ENCODE measurements at regions not wholly inside any gene's neighbourhood (a gene's known extent, or its start where the extent isn't known, plus 50 kb on each side); places are given as distances from the start of the nearest gene placed in this dataset.
"Not testable (repeated sequence)": the region's sequence is repeated elsewhere in the genome, so short reads cannot be mapped to it uniquely, and the experiment has no call there.

DNA sequence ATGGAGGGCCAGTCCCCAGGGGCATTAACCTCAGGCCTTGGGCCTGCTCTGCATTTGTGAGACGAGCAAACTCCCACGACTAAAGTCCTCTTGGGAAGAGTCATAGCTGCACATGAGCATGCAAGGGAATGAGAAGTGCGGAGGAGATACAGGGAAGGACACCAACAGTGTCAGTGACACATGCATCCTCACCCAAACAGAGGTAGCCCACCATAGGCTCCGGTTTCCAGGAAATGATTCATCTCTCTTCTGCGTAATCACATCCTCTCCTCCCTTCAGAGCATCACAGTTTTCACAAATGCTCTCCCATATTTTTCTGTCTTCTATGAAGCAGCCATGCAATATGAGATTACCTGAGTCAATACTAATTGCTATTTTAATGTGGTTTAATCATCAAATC, 725.7 kb upstream of the GOT2 start:
- no peak for TF ChIP-seq CTCF (IDR thresholded peaks at IDR 0.05)
- DNase-seq (ENCODE audit: extremely low spot score, unreplicated experiment), result no peak
- no peaks in the 10 kb centered on the region for H3K36me3 Mint-ChIP-seq (ENCODE audit: unreplicated experiment)
- H3K27me3 Mint-ChIP-seq (ENCODE audit: unreplicated experiment), result no peaks in the 10 kb centered on the region
- H3K9me3 Mint-ChIP-seq (ENCODE audit: unreplicated experiment), result peaks cover 9% of the 10 kb centered on the region
- H3K4me1 Mint-ChIP-seq (ENCODE audit: unreplicated experiment), result peaks cover 15% of the 10 kb centered on the region
- no peak overlapping the region for H3K27ac Mint-ChIP-seq (ENCODE audit: unreplicated experiment)
- no peak overlapping the region for H3K4me3 Mint-ChIP-seq (ENCODE audit: unreplicated experiment)

DNA sequence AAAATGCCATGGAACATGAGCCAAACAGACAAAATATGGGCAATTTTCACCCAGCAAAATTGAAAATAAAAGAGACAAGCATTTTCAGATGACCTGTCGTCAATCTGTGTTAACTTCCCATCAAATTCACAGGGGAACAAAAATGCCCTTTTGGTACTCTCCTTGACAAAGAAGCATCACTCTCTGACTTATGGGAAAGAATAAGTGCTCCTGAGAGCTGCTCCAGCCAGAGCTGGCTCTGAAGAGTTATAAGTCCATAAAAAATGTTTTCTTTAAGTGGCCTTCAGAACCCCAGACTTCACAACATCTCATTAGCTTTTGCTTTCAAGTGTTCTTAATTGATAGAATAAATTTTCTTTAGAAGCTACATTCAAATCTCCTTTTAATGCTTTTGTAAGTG, 721.4 kb upstream of the GOT2 start:
- TF ChIP-seq CTCF (IDR thresholded peaks at IDR 0.05), result no peak
- no peak for DNase-seq (ENCODE audit: extremely low spot score, unreplicated experiment)
- peaks cover 21% of the 10 kb centered on the region for H3K9me3 Mint-ChIP-seq (ENCODE audit: unreplicated experiment)
- no peak overlapping the region for H3K27ac Mint-ChIP-seq (ENCODE audit: unreplicated experiment)
- no peaks in the 10 kb centered on the region for H3K27me3 Mint-ChIP-seq (ENCODE audit: unreplicated experiment)
- H3K4me3 Mint-ChIP-seq (ENCODE audit: unreplicated experiment), result no peak overlapping the region
- H3K4me1 Mint-ChIP-seq (ENCODE audit: unreplicated experiment), result no peaks in the 10 kb centered on the region
- H3K36me3 Mint-ChIP-seq (ENCODE audit: unreplicated experiment), result peaks cover 3% of the 10 kb centered on the region

DNA sequence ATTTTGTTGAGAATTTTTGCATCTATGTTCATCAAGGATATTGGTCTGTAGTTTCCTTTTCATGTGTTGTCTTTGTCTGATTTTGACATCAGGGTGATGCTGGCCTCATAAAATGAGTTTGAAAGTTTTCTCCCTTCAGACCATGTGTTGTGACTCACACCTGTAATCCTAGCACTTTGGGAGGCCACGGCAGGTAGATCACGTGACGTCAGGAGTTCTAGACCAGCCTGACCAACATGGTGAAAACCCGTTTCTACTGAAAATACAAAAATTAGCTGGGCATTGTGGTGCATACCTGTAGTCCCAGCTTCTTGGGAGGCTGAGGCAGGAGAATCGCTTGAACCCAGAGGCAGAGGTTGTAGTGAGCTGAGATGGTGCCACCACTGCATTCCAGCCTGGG, 716.4 kb upstream of the GOT2 start:
- not testable (repeated sequence) for DNase-seq (ENCODE audit: extremely low spot score, unreplicated experiment); H3K27ac Mint-ChIP-seq (ENCODE audit: unreplicated experiment); H3K36me3 Mint-ChIP-seq (ENCODE audit: unreplicated experiment); H3K27me3 Mint-ChIP-seq (ENCODE audit: unreplicated experiment); H3K4me1 Mint-ChIP-seq (ENCODE audit: unreplicated experiment); H3K4me3 Mint-ChIP-seq (ENCODE audit: unreplicated experiment)
- peaks cover 29% of the 10 kb centered on the region for H3K9me3 Mint-ChIP-seq (ENCODE audit: unreplicated experiment)

DNA sequence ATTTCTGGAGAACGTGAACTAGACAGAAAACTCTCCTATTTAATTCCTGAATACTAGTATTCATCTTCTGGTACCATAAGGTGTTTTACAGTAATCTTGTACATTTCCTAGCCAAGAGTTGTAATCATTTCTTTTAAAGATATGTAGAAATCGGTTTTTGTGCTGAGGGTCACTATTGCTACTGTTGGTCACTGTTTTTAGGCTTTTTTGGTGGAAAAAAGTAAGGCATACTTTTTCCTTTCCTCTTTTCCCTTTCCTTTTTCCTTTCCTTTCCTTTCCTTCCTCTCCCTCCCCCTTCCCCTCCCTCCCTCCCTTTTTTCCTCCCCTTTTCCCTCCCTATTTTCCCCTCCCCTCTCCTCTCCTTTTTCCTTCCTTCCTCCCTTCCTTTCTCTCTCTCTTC, 706.4 kb upstream of the GOT2 start:
- H3K4me1 Mint-ChIP-seq (ENCODE audit: unreplicated experiment), result no peaks in the 10 kb centered on the region
- peaks cover 8% of the 10 kb centered on the region for H3K9me3 Mint-ChIP-seq (ENCODE audit: unreplicated experiment)
- no peaks in the 10 kb centered on the region for H3K27me3 Mint-ChIP-seq (ENCODE audit: unreplicated experiment)
- no peak for TF ChIP-seq CTCF (IDR thresholded peaks at IDR 0.05)
- no peak for DNase-seq (ENCODE audit: extremely low spot score, unreplicated experiment)
- H3K27ac Mint-ChIP-seq (ENCODE audit: unreplicated experiment), result no peak overlapping the region
- H3K4me3 Mint-ChIP-seq (ENCODE audit: unreplicated experiment), result no peak overlapping the region
- H3K36me3 Mint-ChIP-seq (ENCODE audit: unreplicated experiment), result no peaks in the 10 kb centered on the region

DNA sequence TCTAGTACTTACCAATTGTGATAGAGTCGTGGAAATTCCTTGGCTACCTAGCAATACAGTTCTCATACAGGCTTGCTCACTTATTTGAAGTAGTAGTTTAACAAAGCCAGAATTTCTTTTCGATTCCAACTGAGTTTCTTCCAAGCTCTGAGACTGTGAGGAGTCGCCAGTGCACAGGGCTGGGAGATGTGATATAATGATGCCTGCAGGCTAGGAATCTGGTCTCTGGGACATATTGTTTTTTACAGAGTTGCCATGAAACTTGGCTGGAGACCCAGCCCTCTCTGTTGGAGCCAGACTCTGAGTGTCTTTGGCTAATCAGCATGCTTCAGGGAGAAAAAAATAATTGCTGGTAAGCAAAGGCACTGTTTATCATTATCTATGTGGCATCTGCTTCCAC, 698.8 kb upstream of the GOT2 start:
- Mint-ChIP-seq H3K27me3 (ENCODE audit: unreplicated experiment) (no peaks in the 10 kb centered on the region), H3K27ac (ENCODE audit: unreplicated experiment) (no peak overlapping the region), H3K9me3 (ENCODE audit: unreplicated experiment) (peaks cover 13% of the 10 kb centered on the region), H3K4me3 (ENCODE audit: unreplicated experiment) (no peak overlapping the region), H3K36me3 (ENCODE audit: unreplicated experiment) (no peaks in the 10 kb centered on the region), H3K4me1 (ENCODE audit: unreplicated experiment) (peaks cover 5% of the 10 kb centered on the region)
- no peak for DNase-seq (ENCODE audit: extremely low spot score, unreplicated experiment)
- no peak for TF ChIP-seq CTCF (IDR thresholded peaks at IDR 0.05)

DNA sequence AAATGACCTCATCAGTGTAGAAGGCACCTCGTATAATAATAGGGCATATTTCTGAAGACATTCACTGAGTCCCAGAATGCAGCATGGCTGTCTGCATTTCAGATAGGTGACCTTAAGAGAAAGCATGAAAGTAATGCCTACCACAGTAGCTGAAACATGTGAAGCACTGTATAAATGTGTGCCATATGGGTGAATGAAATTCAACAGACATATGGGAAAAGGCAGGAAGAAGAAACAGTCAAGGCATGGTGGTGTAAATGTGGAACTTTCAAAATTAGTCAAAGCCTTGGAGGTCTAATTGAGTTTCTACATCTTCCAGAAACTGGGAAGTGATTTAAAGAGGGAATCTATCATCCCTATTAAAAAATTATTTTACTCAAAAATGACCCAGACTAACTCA, 698.2 kb upstream of the GOT2 start:
- H3K36me3 Mint-ChIP-seq (ENCODE audit: unreplicated experiment), result no peaks in the 10 kb centered on the region
- no peaks in the 10 kb centered on the region for H3K27me3 Mint-ChIP-seq (ENCODE audit: unreplicated experiment)
- peaks cover 8% of the 10 kb centered on the region for H3K9me3 Mint-ChIP-seq (ENCODE audit: unreplicated experiment)
- no peak overlapping the region for H3K4me3 Mint-ChIP-seq (ENCODE audit: unreplicated experiment)
- H3K4me1 Mint-ChIP-seq (ENCODE audit: unreplicated experiment), result peaks cover 5% of the 10 kb centered on the region
- no peak for TF ChIP-seq CTCF (IDR thresholded peaks at IDR 0.05)
- H3K27ac Mint-ChIP-seq (ENCODE audit: unreplicated experiment), result no peak overlapping the region
- no peak for DNase-seq (ENCODE audit: extremely low spot score, unreplicated experiment)
